ENCODE measurements at regions not wholly inside any gene's neighbourhood (a gene's known extent, or its start where the extent isn't known, plus 50 kb on each side); places are given as distances from the start of the nearest gene placed in this dataset.

DNA sequence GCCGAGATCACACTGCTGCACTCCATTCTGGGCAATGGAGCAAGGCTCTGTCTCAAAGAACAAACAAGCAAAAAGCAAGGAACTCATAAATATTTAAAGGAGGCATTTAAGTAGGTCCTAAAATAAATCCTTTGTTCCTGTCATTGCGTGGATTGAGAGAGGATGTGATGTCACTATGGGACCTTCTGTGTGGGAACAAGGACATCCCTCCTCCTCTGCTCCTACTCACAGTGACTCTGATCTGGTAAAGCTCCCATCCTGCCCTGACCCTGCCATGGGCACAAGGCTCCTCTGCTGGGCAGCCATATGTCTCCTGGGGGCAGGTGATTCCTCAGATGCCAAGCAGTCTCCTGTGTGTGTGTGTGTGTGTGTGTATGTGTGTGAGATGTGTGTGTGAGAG, 74.1 kb upstream of the PRSS58 start:
- no peak for DNase-seq (ENCODE audit: low read depth)

DNA sequence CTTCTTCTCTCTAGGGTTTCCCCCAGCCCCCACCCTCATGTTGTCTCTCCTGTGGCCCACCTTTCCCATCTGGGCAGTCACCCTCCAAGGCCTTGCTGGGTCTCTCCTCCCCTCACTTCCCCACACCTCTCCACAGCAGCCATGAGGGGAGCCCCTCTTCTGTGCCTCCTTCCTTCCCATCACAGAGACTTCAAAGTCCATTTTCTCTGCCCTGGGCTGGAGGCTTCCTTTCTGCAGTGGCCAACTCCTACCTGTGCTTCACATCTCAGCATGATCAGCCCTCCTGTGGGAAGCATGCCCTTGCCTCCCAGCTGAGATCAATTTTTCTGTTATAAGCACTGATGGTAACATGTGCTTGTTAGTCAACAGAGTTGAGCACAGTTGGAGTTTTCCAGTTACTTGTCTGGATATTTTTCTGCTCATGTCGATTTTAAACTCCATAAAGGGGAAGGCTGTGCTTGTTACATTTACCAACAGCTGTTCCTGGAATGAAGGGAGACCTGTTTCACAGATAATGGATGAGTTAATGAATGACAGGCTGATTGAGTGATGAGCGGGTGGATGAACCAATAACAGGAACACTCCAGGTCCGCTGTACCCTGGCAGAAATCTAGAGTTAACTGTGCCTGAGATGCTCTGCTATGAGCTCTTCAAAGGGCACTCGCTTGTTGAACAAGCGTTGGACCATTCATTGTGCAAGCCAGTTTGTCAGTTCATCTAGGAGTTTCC, 71.4 kb upstream of the PRSS58 start:
- DNase-seq (ENCODE audit: low read depth) = no peak

GRCh38 chr7:142328551-142328950, 70.7 kb upstream of the PRSS58 start:
- DNase-seq (ENCODE audit: low read depth) = no peak

DNA sequence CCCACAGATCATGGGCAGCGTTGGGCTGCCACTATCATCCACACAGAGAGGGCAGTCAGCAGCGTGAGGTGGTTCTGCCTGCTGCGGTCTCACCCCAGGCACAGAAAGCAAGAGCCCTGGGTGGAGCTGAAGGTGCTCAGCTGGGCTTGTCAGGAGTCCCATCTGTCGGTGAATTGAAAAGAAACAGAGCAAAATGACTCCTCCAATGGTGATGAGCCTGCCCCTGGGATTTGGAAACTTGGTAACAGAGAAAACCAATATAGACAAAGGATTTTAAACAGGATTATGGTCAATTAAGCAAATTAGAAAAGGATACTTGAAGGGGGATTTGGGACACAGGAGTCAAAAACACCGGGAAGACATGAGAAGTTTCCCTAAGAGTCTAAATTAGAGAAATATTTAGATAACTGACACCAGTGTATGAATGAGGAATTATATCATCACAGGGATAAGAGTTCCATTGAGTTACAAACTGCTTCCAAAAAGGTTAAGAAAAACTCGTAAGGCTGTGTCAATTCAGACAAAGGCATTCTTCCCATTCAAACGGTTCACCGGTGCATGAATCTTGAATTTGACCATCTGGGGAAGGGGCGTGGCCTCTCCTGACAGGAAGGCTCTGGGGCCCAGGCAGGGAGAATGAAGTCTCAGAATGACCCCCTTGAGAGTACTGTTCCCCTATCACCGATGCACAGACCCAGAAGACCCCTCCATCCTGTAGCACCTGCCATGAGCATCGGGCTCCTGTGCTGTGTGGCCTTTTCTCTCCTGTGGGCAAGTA, 70.0 kb upstream of the PRSS58 start:
- no peak for DNase-seq (ENCODE audit: low read depth)

GRCh38 chr7:142323706-142324105, 65.8 kb upstream of the PRSS58 start:
- no peak for DNase-seq (ENCODE audit: low read depth)

DNA sequence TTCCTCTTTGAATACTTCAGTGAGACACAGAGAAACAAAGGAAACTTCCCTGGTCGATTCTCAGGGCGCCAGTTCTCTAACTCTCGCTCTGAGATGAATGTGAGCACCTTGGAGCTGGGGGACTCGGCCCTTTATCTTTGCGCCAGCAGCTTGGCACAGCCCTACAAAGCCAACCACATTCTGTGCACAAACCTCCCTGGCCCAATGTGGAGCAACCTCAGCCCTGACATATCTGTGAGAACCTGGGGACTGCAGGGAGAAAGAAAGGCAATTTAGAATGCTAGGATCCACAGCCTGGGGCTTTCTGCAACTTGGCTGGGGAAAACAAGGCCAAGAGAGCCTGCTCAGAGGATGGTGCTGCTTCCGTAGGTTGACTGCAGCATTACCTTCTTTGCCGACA, 63.5 kb upstream of the PRSS58 start:
- DNase-seq (ENCODE audit: low read depth) = no peak

- DNase-seq (ENCODE audit: low read depth) = no peak
Observed at GRCh38 chr7:142320883-142321282, 63.0 kb upstream of the PRSS58 start.

DNA sequence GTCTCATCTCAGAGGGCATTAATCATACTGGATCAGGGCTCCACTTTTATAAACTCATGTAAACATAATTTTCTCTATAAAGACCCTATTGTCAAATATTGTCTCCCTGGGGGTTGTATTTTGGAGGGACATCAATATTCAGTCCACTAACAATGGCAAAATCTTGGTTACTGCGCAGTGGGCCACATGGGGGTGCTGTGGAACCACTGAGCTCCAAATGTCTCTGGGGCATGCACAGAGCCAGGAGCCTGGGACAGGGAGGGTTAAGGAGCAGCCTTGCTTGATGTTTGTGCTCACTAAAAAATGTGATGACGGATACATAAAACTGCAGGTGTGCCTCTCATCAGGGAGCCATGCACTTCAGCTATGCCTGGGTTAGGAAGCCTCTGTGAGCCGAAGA, 62.1 kb upstream of the PRSS58 start:
- DNase-seq (ENCODE audit: low read depth) = no peak

GRCh38 chr7:142314281-142314680, 56.4 kb upstream of the PRSS58 start:
- DNase-seq (ENCODE audit: low read depth) = no peak

GRCh38 chr7:142313528-142313927, 55.7 kb upstream of the PRSS58 start:
- DNase-seq (ENCODE audit: low read depth) = no peak

DNA sequence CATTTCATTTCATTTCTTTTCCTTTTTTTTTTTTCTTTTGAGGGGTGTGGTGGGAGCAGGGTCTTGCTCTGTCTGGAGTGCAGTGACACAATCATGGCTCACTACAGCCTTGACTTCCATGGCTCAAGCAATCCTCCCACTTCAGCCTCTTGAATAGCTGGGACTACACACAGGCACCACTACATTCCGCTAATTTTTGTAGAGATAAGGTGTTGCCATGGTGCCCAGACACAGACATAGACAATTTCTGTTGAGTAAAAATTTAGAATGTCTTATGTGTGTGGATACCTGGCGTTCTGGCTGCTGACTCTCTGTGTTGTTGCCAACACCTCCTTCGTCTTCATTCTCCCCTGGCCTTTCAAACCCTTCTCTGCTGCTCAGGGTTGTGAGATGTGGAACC, 54.0 kb upstream of the PRSS58 start:
- no peak for DNase-seq (ENCODE audit: low read depth)

GRCh38 chr7:142308918-142309317, 51.1 kb upstream of the PRSS58 start:
- DNase-seq (ENCODE audit: low read depth) = no peak

DNA sequence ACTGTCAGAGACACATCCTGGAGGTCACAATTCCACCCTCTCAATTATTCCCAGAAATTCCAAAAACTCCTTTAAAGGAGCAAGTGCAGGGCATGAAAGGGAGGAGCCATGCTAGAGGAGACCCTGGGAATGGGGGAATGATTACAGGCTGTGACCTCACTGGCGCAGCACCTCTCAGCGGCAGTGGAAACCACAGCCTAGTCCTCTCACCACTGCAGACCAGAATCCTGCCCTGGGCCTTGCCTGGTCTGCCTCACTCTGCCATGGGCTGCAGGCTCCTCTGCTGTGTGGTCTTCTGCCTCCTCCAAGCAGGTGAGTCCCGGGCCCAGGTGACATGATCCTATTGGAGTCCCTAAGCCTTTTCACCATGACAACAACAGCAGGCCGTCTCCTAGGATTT, 50.5 kb upstream of the PRSS58 start:
- DNase-seq (ENCODE audit: low read depth) = no peak
